Testis (tissue), 2 donors: ENCODE measurements at regions not wholly inside any gene's neighbourhood (a gene's known extent, or its start where the extent isn't known, plus 50 kb on each side); places are given as distances from the start of the nearest gene placed in this dataset.

ENCODE experiments used
- CTCF ChIP-seq, 3 experiments: fragments of 450-650 bp in 2 of 3; fragments of 200-600 bp in 1 of 3; sonication (generic) in 1 of 3; IDR thresholded peaks; one replicate each; pipeline ENCODE4 v1.5.1; 2016 to 2019; ENCODE audit warnings: antibody characterized with exemption in 3 of 3, mild to moderate bottlenecking in 2 of 3, moderate library complexity in 1 of 3
- POLR2A ChIP-seq: fragments of 450-650 bp; IDR thresholded peaks from one replicate; pipeline ENCODE4 v1.6.1; 2017; ENCODE audit warnings: antibody characterized with exemption, mild to moderate bottlenecking, moderate library complexity

- TF ChIP-seq CTCF (IDR thresholded peaks at IDR 0.05) (no peak), POLR2A (no peak)
Measured at GRCh38 chr5:13339093-13339492, 605.4 kb downstream of the DNAH5 start.
